T-helper 22 cell (primary cell): ENCODE measurements at regions not wholly inside any gene's neighbourhood (a gene's known extent, or its start where the extent isn't known, plus 50 kb on each side); places are given as distances from the start of the nearest gene placed in this dataset.

Experiments used
- DNase-seq: peaks from one replicate; pipeline ENCODE4 v3.0.0-alpha.2; 2020; ENCODE audit warnings: low read depth

- no peak for DNase-seq
Measured at GRCh38 chr13:75231235-75231634, 250.7 kb downstream of the TBC1D4 start.

GRCh38 chr13:75226733-75227435 lies 255.1 kb downstream of the TBC1D4 start:
- DNase-seq, result no peak

- no peak for DNase-seq
Measured at GRCh38 chr13:75226092-75226491, 255.9 kb downstream of the TBC1D4 start.

- no peak for DNase-seq
Measured at GRCh38 chr13:75225288-75226032, 256.5 kb downstream of the TBC1D4 start.

- no peak for DNase-seq
Measured at GRCh38 chr13:75224053-75224742, 257.8 kb downstream of the TBC1D4 start.

GRCh38 chr13:75222031-75222430 lies 259.9 kb downstream of the TBC1D4 start:
- DNase-seq, result no peak

GRCh38 chr13:75220861-75221260 lies 261.1 kb downstream of the TBC1D4 start:
- DNase-seq, result no peak

GRCh38 chr13:75220238-75220542 lies 261.8 kb downstream of the TBC1D4 start:
- no peak for DNase-seq

GRCh38 chr13:75219479-75220237 lies 262.3 kb downstream of the TBC1D4 start:
- peak; percentile 35 for DNase-seq

- DNase-seq, result no peak
Measured at GRCh38 chr13:75217949-75218348, 264.0 kb downstream of the TBC1D4 start.

GRCh38 chr13:75216038-75216437 lies 265.9 kb downstream of the TBC1D4 start:
- DNase-seq, result no peak

- no peak for DNase-seq
Measured at GRCh38 chr13:75214846-75215245, 267.1 kb downstream of the TBC1D4 start.

GRCh38 chr13:75202981-75203380 lies 279.0 kb downstream of the TBC1D4 start:
- no peak for DNase-seq

GRCh38 chr13:75197803-75198202 lies 284.2 kb downstream of the TBC1D4 start:
- DNase-seq, result no peak

- DNase-seq, result no peak
Measured at GRCh38 chr13:75196147-75196837, 285.7 kb downstream of the TBC1D4 start.

GRCh38 chr13:75195495-75196146 lies 286.3 kb downstream of the TBC1D4 start:
- no peak for DNase-seq

GRCh38 chr13:75194717-75195462 lies 287.1 kb downstream of the TBC1D4 start:
- DNase-seq, result no peak

GRCh38 chr13:75186379-75186778 lies 295.6 kb downstream of the TBC1D4 start:
- no peak for DNase-seq

GRCh38 chr13:75181906-75182305 lies 300.1 kb downstream of the TBC1D4 start:
- DNase-seq, result no peak

GRCh38 chr13:75180805-75181455 lies 301.0 kb downstream of the TBC1D4 start:
- DNase-seq, result no peak
